Astrocyte of the spinal cord (primary cell): ENCODE measurements at regions not wholly inside any gene's neighbourhood (a gene's known extent, or its start where the extent isn't known, plus 50 kb on each side); places are given as distances from the start of the nearest gene placed in this dataset.

Experiments
- DNase-seq: peaks from one replicate; pipeline ENCODE4 v3.0.0; 2011; ENCODE audit warnings: low read depth, low spot score
- H3K4me3 ChIP-seq: 2 replicates; pipeline ENCODE4 v1.5.1; 2011; ENCODE audit warnings: low read depth, mild to moderate bottlenecking, low read length, moderate library complexity
- CTCF ChIP-seq: IDR thresholded peaks from 2 replicates; pipeline ENCODE4 v1.5.1; 2012; ENCODE audit warnings: low read depth, mild to moderate bottlenecking, low read length, inconsistent platforms
- in situ Hi-C: cut with HindIII; loops from 2 replicates; pipeline ENCODE4 v1.10.0; 2017; ENCODE audit warnings: low sequenced_read_pairs

- DNase-seq: no peak
- TF ChIP-seq CTCF: no peak
- no peak overlapping the region for H3K4me3 ChIP-seq
- in situ Hi-C loops: no loop called here
These were observed 175.3 kb upstream of the AVPR1A start for GRCh38 chr12:63326260-63326659.

- no peak overlapping the region for H3K4me3 ChIP-seq
- no peak for TF ChIP-seq CTCF
- DNase-seq: no peak
- in situ Hi-C loops: no loop called here
These were observed 174.8 kb upstream of the AVPR1A start for GRCh38 chr12:63325757-63326156.

- no peak overlapping the region for H3K4me3 ChIP-seq
- TF ChIP-seq CTCF: no peak
- DNase-seq: no peak
- in situ Hi-C loops: no loop called here
These were observed 172.9 kb upstream of the AVPR1A start for GRCh38 chr12:63323942-63324341.

GRCh38 chr12:63321373-63321772 lies 170.4 kb upstream of the AVPR1A start:
- in situ Hi-C loops: no loop called here
- DNase-seq: no peak
- no peak overlapping the region for H3K4me3 ChIP-seq
- no peak for TF ChIP-seq CTCF

- no peak overlapping the region for H3K4me3 ChIP-seq
- in situ Hi-C loops: no loop called here
- peak; percentile 12 for DNase-seq
- TF ChIP-seq CTCF: no peak
These were observed 169.1 kb upstream of the AVPR1A start for GRCh38 chr12:63319936-63320633.

GRCh38 chr12:63319386-63319785 lies 168.4 kb upstream of the AVPR1A start:
- no peak for TF ChIP-seq CTCF
- DNase-seq: peak; percentile 23
- no peak overlapping the region for H3K4me3 ChIP-seq
- in situ Hi-C loops: no loop called here
